ENCODE measurements at regions not wholly inside any gene's neighbourhood (a gene's known extent, or its start where the extent isn't known, plus 50 kb on each side); places are given as distances from the start of the nearest gene placed in this dataset.
"Not testable (repeated sequence)": the region's sequence is repeated elsewhere in the genome, so short reads cannot be mapped to it uniquely, and the experiment has no call there.

- H3K4me3 ChIP-seq (ENCODE audit: low read depth, low read length), result no peak overlapping the region
- DNase-seq (ENCODE audit: low read depth), result peak; percentile 78
- TF ChIP-seq, protein P1, sequence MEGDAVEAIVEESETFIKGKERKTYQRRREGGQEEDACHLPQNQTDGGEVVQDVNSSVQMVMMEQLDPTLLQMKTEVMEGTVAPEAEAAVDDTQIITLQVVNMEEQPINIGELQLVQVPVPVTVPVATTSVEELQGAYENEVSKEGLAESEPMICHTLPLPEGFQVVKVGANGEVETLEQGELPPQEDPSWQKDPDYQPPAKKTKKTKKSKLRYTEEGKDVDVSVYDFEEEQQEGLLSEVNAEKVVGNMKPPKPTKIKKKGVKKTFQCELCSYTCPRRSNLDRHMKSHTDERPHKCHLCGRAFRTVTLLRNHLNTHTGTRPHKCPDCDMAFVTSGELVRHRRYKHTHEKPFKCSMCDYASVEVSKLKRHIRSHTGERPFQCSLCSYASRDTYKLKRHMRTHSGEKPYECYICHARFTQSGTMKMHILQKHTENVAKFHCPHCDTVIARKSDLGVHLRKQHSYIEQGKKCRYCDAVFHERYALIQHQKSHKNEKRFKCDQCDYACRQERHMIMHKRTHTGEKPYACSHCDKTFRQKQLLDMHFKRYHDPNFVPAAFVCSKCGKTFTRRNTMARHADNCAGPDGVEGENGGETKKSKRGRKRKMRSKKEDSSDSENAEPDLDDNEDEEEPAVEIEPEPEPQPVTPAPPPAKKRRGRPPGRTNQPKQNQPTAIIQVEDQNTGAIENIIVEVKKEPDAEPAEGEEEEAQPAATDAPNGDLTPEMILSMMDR (conservative IDR thresholded peaks at IDR 0.05; ENCODE audit: low read depth, low read length), result no peak
Observed at GRCh38 chr17:31724619-31725018, 134.4 kb downstream of the COPRS start.

- no peak overlapping the region for H3K4me3 ChIP-seq (ENCODE audit: low read depth, low read length)
- TF ChIP-seq, protein P1 (conservative IDR thresholded peaks at IDR 0.05; ENCODE audit: low read depth, low read length), result no peak
- DNase-seq (ENCODE audit: low read depth), result peak; percentile 89
Observed at GRCh38 chr17:31724026-31724425, 135.0 kb downstream of the COPRS start.

GRCh38 chr17:31722251-31723056 is 136.6 kb downstream of the COPRS start:
- no peak overlapping the region for H3K4me3 ChIP-seq (ENCODE audit: low read depth, low read length)
- DNase-seq (ENCODE audit: low read depth), result peak; percentile 66
- TF ChIP-seq, protein P1 (conservative IDR thresholded peaks at IDR 0.05; ENCODE audit: low read depth, low read length), result no peak

GRCh38 chr17:31721291-31722025 is 137.6 kb downstream of the COPRS start:
- TF ChIP-seq, protein P1 (conservative IDR thresholded peaks at IDR 0.05; ENCODE audit: low read depth, low read length), result no peak
- no peak overlapping the region for H3K4me3 ChIP-seq (ENCODE audit: low read depth, low read length)
- DNase-seq (ENCODE audit: low read depth), result no peak

- not testable (repeated sequence) for DNase-seq (ENCODE audit: low read depth); H3K4me3 ChIP-seq (ENCODE audit: low read depth, low read length)
Observed at GRCh38 chr17:31717251-31717650, 141.8 kb downstream of the COPRS start.

DNA sequence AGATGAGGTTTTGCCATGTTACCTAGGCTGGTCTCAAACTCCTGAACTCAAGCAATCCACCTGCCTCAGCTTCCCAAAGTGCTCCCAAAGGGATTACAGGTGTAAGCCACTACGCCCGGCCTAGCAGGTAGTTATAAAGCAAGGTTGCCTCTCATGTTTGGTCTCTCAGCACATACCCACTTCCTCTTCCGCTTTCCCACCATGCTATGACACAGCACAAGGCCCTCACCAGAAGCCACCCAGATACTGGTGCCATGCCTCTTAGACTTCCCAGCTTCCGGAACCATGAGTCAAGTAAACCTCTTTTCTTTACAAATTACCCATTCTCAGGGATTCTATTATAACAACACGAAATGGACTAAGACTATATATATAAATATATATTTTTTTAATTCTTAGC is 143.6 kb downstream of the COPRS start:
- no peak for DNase-seq (ENCODE audit: low read depth)
- TF ChIP-seq, protein P1 (conservative IDR thresholded peaks at IDR 0.05; ENCODE audit: low read depth, low read length), result no peak
- H3K4me3 ChIP-seq (ENCODE audit: low read depth, low read length), result no peak overlapping the region

- TF ChIP-seq, protein P1 (conservative IDR thresholded peaks at IDR 0.05; ENCODE audit: low read depth, low read length), result no peak
- no peak for DNase-seq (ENCODE audit: low read depth)
- no peak overlapping the region for H3K4me3 ChIP-seq (ENCODE audit: low read depth, low read length)
Observed at GRCh38 chr17:31704483-31704882, 154.6 kb downstream of the COPRS start.
